C4-2B (cell line): ENCODE measurements at regions not wholly inside any gene's neighbourhood (a gene's known extent, or its start where the extent isn't known, plus 50 kb on each side); places are given as distances from the start of the nearest gene placed in this dataset.
"Not testable (repeated sequence)": the region's sequence is repeated elsewhere in the genome, so short reads cannot be mapped to it uniquely, and the experiment has no call there.

Experiments used
- H3K27ac ChIP-seq: fragments of 450-650 bp; 2 replicates; pipeline ENCODE4 v1.5.1; 2017
- CTCF ChIP-seq: fragments of 450-650 bp; conservative IDR thresholded peaks from 2 replicates; pipeline ENCODE4 v1.5.1; 2017; ENCODE audit warnings: mild to moderate bottlenecking
- ZFX ChIP-seq: fragments of 450-650 bp; IDR thresholded peaks from 2 replicates; pipeline ENCODE4 v1.6.1; 2017

GRCh38 chr1:30133414-30134055 is 589.9 kb downstream of the MATN1 start:
- no peak for TF ChIP-seq ZFX
- TF ChIP-seq CTCF, result no peak

GRCh38 chr1:30132602-30133286 is 590.6 kb downstream of the MATN1 start:
- no peak overlapping the region for H3K27ac ChIP-seq
- no peak for TF ChIP-seq CTCF
- TF ChIP-seq ZFX, result no peak

More at GRCh38 chr1:30133414-30134055, 589.9 kb downstream of the MATN1 start:
- no peak overlapping the region for H3K27ac ChIP-seq

GRCh38 chr1:30130566-30130965 is 592.8 kb downstream of the MATN1 start:
- H3K27ac ChIP-seq, result not testable (repeated sequence)

DNA sequence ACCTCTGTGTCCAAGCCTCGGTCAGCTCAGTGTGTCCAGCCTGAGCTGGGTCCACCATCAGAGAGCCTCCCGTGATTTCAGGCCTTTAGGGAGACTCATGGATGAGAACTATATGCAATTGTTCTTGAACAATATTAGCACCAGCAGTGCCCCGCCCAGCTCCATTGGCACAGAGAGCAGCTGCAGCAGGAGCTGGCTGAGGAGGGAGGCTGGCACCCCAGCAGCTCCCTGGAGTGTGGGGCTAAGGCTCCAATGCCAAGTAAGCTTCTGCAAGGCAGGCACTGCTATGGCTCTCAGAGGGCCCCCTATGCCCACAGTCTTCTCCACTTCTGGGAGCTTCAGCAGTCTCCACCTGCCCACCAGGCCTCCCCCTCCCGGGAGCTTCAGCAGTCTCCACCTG is 593.3 kb downstream of the MATN1 start:
- H3K27ac ChIP-seq, result no peak overlapping the region
- TF ChIP-seq ZFX (no peak), CTCF (no peak)

DNA sequence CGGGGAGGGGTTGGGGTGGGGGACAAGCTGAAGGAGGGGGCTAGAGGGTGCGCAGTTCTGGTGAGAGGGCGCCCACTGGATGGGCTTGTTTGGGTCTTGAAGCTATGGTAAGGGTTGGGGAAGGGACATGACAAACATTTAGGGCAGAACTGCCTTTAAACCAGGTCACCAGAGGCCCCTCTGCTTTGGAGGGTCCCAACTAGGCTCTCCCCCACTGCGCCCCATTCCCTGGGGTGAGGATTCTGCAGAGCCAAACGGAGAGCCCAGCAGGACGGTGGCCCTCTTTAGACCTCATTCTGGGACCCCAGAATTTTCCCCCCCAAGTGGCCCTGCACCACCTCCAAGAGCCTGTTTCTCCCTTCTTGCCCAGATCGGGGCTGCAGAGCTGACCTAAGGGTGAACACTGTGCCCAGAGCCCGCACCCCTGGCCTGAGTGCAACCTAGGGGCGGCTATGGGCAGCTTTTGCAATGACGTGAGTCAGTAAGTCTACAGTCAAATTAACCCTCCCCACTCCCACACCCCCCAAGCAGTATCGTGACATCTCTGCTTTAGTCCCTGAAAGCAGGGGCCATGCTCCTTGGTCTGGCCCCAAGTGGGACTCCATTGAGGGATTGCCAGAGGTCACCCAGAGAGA is 593.8 kb downstream of the MATN1 start:
- H3K27ac ChIP-seq, result no peak overlapping the region
- no peak for TF ChIP-seq CTCF
- TF ChIP-seq ZFX, result no peak

GRCh38 chr1:30129001-30129408 is 594.4 kb downstream of the MATN1 start:
- no peak overlapping the region for H3K27ac ChIP-seq
- TF ChIP-seq ZFX (no peak), CTCF (no peak)

DNA sequence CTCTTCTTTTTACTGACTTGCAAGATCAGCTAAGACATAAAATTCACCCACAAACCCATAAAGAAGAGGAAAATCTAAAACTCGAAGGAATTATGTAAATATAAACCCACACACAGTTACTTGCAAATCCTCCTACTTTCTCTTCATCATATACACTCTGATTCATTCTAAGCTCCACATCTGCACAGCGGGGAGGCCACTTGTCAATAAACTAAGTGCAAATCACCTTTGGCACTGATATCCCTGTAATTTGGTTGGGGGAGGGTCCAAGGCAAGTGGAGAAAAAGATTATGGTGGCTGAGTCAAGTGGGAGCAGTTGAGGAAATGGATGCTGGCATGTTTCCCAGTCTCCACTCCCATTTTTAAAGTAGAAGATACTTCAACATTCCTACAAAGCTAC is 596.5 kb downstream of the MATN1 start:
- TF ChIP-seq ZFX (no peak), CTCF (no peak)

More for the DNA sequence above, 596.5 kb downstream of the MATN1 start:
- no peak overlapping the region for H3K27ac ChIP-seq
